ENCODE measurements at regions not wholly inside any gene's neighbourhood (a gene's known extent, or its start where the extent isn't known, plus 50 kb on each side); places are given as distances from the start of the nearest gene placed in this dataset.
"Not testable (repeated sequence)": the region's sequence is repeated elsewhere in the genome, so short reads cannot be mapped to it uniquely, and the experiment has no call there.

GRCh38 chr20:25856256-25856884 is 159.7 kb upstream of the ZNF337 start:
- CTCF ChIA-PET, result no interaction called here
- intact Hi-C loops (cut with micrococcal nuclease; ENCODE audit: unreplicated experiment), result no loop called here
- TF ChIP-seq EZH2 (IDR thresholded peaks at IDR 0.05; ENCODE audit: borderline replicate concordance, low read depth, low read length, poor library complexity, severe bottlenecking), result no peak
- TF ChIP-seq, protein P1, sequence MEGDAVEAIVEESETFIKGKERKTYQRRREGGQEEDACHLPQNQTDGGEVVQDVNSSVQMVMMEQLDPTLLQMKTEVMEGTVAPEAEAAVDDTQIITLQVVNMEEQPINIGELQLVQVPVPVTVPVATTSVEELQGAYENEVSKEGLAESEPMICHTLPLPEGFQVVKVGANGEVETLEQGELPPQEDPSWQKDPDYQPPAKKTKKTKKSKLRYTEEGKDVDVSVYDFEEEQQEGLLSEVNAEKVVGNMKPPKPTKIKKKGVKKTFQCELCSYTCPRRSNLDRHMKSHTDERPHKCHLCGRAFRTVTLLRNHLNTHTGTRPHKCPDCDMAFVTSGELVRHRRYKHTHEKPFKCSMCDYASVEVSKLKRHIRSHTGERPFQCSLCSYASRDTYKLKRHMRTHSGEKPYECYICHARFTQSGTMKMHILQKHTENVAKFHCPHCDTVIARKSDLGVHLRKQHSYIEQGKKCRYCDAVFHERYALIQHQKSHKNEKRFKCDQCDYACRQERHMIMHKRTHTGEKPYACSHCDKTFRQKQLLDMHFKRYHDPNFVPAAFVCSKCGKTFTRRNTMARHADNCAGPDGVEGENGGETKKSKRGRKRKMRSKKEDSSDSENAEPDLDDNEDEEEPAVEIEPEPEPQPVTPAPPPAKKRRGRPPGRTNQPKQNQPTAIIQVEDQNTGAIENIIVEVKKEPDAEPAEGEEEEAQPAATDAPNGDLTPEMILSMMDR (conservative IDR thresholded peaks at IDR 0.05; ENCODE audit: low read depth, low read length), result no peak
- Histone ChIP-seq H3K4me1 (ENCODE audit: insufficient read depth, low read length, poor library complexity, severe bottlenecking) (no peaks in the 10 kb centered on the region), H3K27me3 (replicated peaks; ENCODE audit: insufficient read depth, low read depth, low read length, poor library complexity) (peaks cover 11% of the 10 kb centered on the region), H3K9me3 (ENCODE audit: low read depth, low read length, poor library complexity, severe bottlenecking) (no peaks in the 10 kb centered on the region), H3K36me3 (ENCODE audit: insufficient read depth, low read length, poor library complexity, severe bottlenecking) (no peaks in the 10 kb centered on the region), H3K4me3 (ENCODE audit: low read depth, low read length, poor library complexity, severe bottlenecking) (no peak overlapping the region), H3K27ac (ENCODE audit: low read depth, low read length, poor library complexity, severe bottlenecking) (no peak overlapping the region)
- no TSS peak for BruUV-seq (replicated peaks)
- DNase-seq (ENCODE audit: low spot score), result no peak
- POLR2A ChIA-PET (ENCODE audit: low non-redundant PET), result no interaction called here

DNA sequence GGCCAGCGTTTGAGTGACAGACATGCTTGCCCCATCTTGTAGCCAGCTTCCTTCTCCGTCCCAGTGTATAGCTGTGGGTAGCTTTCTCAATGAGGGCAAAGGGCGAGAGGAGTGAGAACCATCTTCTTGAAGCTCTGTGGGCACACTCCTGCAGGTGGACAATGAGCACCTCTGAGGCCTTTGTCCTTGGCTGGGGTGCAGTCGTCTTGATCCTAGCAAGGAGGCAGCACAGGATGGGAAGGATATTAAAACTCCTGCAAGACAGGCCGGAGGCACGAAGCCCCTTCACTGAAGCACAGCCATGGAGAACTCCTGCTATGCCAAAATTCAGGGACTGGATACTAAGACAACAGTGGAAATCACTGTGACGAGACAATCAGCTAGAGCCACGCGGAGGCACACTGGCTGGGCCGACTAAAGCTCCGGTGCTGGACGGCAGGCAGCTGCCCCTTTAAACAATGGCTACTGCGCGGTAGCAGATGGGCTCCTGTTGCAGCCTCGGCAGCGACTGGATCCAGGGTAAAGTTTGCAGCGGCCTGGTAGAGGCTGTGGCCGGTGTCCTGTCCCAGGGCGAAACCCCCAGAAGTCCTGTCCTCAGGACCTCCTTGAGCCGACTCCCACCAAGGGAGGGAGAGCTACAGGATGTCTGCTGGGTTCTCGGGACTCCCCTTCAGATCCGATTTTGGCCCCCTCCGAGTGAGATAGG is 159.0 kb upstream of the ZNF337 start:
- H3K4me1 ChIP-seq (ENCODE audit: insufficient read depth, low read length, poor library complexity, severe bottlenecking); POLR2A ChIA-PET (ENCODE audit: low non-redundant PET); H3K27me3 ChIP-seq (replicated peaks; ENCODE audit: insufficient read depth, low read depth, low read length, poor library complexity); H3K36me3 ChIP-seq (ENCODE audit: insufficient read depth, low read length, poor library complexity, severe bottlenecking); H3K27ac ChIP-seq (ENCODE audit: low read depth, low read length, poor library complexity, severe bottlenecking); BruUV-seq (replicated peaks); H3K9me3 ChIP-seq (ENCODE audit: low read depth, low read length, poor library complexity, severe bottlenecking); CTCF ChIA-PET; H3K4me3 ChIP-seq (ENCODE audit: low read depth, low read length, poor library complexity, severe bottlenecking); intact Hi-C loops (cut with micrococcal nuclease; ENCODE audit: unreplicated experiment); DNase-seq (ENCODE audit: low spot score): not testable (repeated sequence)

DNA sequence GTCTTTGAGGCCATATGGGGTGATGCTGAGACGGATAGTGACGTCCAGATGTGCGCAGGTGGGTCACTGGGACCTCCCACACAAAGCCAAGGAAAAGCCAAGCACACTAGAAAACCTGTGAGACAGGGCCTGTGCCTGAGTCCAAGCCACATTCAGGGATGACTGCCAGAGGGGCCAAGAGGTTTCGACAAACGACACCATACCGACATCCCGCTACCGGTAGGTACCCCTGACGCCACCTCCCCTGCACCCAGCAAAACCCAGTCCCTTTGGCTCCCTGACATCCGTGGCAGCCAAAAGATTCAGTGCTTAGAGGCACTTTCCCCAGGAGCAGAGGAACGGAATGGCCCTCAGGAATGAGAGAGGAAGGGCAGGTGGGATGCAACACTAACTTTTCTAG is 158.0 kb upstream of the ZNF337 start:
- H3K9me3 ChIP-seq (ENCODE audit: low read depth, low read length, poor library complexity, severe bottlenecking); intact Hi-C loops (cut with micrococcal nuclease; ENCODE audit: unreplicated experiment); CTCF ChIA-PET; H3K36me3 ChIP-seq (ENCODE audit: insufficient read depth, low read length, poor library complexity, severe bottlenecking); H3K27ac ChIP-seq (ENCODE audit: low read depth, low read length, poor library complexity, severe bottlenecking); BruUV-seq (replicated peaks); H3K27me3 ChIP-seq (replicated peaks; ENCODE audit: insufficient read depth, low read depth, low read length, poor library complexity); H3K4me3 ChIP-seq (ENCODE audit: low read depth, low read length, poor library complexity, severe bottlenecking); DNase-seq (ENCODE audit: low spot score); H3K4me1 ChIP-seq (ENCODE audit: insufficient read depth, low read length, poor library complexity, severe bottlenecking); POLR2A ChIA-PET (ENCODE audit: low non-redundant PET): not testable (repeated sequence)

DNA sequence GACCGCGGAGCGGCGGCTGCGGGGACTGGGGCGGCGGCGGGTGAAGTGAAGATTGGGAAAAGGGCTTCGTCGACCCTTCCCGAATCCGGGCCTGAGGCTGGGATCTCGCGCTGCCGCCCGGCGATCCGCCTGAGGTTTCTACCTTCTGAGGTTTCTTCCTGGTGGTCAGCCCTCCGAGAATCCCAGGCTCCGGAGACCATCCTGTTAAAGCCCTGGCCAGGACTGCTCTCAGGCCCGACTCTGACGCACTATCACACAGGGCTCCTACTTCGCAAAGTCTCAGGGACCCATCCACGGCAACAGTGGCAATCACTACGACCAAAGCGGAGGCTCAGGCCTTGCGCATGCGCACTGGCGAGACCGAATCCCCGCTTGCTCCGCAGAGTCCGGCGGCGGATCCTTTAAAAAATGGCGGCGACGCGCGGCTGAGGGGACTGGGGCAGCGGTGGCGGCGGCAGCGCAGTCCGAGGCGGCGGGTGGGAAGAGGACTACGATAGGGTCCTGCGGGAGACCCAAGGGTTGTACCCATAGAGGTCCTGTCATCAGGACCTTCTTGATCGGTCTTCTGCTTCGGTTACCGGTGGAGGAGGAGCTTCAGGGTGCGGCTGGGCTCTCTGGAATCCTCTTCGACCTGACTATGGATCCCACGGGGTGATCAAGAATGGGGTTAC is 157.2 kb upstream of the ZNF337 start:
- BruUV-seq (replicated peaks); H3K27me3 ChIP-seq (replicated peaks; ENCODE audit: insufficient read depth, low read depth, low read length, poor library complexity); CTCF ChIA-PET; intact Hi-C loops (cut with micrococcal nuclease; ENCODE audit: unreplicated experiment); POLR2A ChIA-PET (ENCODE audit: low non-redundant PET); H3K36me3 ChIP-seq (ENCODE audit: insufficient read depth, low read length, poor library complexity, severe bottlenecking); H3K9me3 ChIP-seq (ENCODE audit: low read depth, low read length, poor library complexity, severe bottlenecking); H3K4me1 ChIP-seq (ENCODE audit: insufficient read depth, low read length, poor library complexity, severe bottlenecking): not testable (repeated sequence)
- Histone ChIP-seq H3K4me3 (ENCODE audit: low read depth, low read length, poor library complexity, severe bottlenecking) (peak overlapping the region; percentile 56), H3K27ac (ENCODE audit: low read depth, low read length, poor library complexity, severe bottlenecking) (peak overlapping the region; percentile 59)
- DNase-seq (ENCODE audit: low spot score), result peak; percentile 89

- Histone ChIP-seq H3K4me3 (ENCODE audit: low read depth, low read length, poor library complexity, severe bottlenecking) (peak overlapping the region; percentile 56), H3K27ac (ENCODE audit: low read depth, low read length, poor library complexity, severe bottlenecking) (peak overlapping the region; percentile 59)
- BruUV-seq (replicated peaks); POLR2A ChIA-PET (ENCODE audit: low non-redundant PET); CTCF ChIA-PET; H3K4me1 ChIP-seq (ENCODE audit: insufficient read depth, low read length, poor library complexity, severe bottlenecking); DNase-seq (ENCODE audit: low spot score); H3K27me3 ChIP-seq (replicated peaks; ENCODE audit: insufficient read depth, low read depth, low read length, poor library complexity); intact Hi-C loops (cut with micrococcal nuclease; ENCODE audit: unreplicated experiment); H3K9me3 ChIP-seq (ENCODE audit: low read depth, low read length, poor library complexity, severe bottlenecking); H3K36me3 ChIP-seq (ENCODE audit: insufficient read depth, low read length, poor library complexity, severe bottlenecking): not testable (repeated sequence)
These were observed 156.5 kb upstream of the ZNF337 start for GRCh38 chr20:25852968-25853717.

- H3K27me3 ChIP-seq (replicated peaks; ENCODE audit: insufficient read depth, low read depth, low read length, poor library complexity); H3K4me3 ChIP-seq (ENCODE audit: low read depth, low read length, poor library complexity, severe bottlenecking); H3K27ac ChIP-seq (ENCODE audit: low read depth, low read length, poor library complexity, severe bottlenecking); POLR2A ChIA-PET (ENCODE audit: low non-redundant PET); CTCF ChIA-PET; BruUV-seq (replicated peaks); H3K4me1 ChIP-seq (ENCODE audit: insufficient read depth, low read length, poor library complexity, severe bottlenecking); H3K36me3 ChIP-seq (ENCODE audit: insufficient read depth, low read length, poor library complexity, severe bottlenecking); intact Hi-C loops (cut with micrococcal nuclease; ENCODE audit: unreplicated experiment); DNase-seq (ENCODE audit: low spot score); H3K9me3 ChIP-seq (ENCODE audit: low read depth, low read length, poor library complexity, severe bottlenecking): not testable (repeated sequence)
These were observed 153.5 kb upstream of the ZNF337 start for GRCh38 chr20:25850133-25850532.
